AG10803 (cell line): ENCODE measurements at regions not wholly inside any gene's neighbourhood (a gene's known extent, or its start where the extent isn't known, plus 50 kb on each side); places are given as distances from the start of the nearest gene placed in this dataset.

ENCODE experiments used
- DNase-seq: peaks from one replicate; pipeline ENCODE4 v3.0.0; 2010; ENCODE audit warnings: low read depth
- H3K4me3 ChIP-seq: 2 replicates; pipeline ENCODE4 v1.5.1; 2011; ENCODE audit warnings: mild to moderate bottlenecking, low read length, control low read depth
- TF ChIP-seq, protein P1 (sequence below): conservative IDR thresholded peaks from 2 replicates; pipeline ENCODE4 v1.5.1; 2011; ENCODE audit warnings: mild to moderate bottlenecking, low read length, control low read depth, inconsistent platforms

- H3K4me3 ChIP-seq = no peak overlapping the region
- no peak for DNase-seq
- TF ChIP-seq, protein P1, sequence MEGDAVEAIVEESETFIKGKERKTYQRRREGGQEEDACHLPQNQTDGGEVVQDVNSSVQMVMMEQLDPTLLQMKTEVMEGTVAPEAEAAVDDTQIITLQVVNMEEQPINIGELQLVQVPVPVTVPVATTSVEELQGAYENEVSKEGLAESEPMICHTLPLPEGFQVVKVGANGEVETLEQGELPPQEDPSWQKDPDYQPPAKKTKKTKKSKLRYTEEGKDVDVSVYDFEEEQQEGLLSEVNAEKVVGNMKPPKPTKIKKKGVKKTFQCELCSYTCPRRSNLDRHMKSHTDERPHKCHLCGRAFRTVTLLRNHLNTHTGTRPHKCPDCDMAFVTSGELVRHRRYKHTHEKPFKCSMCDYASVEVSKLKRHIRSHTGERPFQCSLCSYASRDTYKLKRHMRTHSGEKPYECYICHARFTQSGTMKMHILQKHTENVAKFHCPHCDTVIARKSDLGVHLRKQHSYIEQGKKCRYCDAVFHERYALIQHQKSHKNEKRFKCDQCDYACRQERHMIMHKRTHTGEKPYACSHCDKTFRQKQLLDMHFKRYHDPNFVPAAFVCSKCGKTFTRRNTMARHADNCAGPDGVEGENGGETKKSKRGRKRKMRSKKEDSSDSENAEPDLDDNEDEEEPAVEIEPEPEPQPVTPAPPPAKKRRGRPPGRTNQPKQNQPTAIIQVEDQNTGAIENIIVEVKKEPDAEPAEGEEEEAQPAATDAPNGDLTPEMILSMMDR = no peak
Measured at GRCh38 chr2:41394541-41394940, 653.3 kb upstream of the PKDCC start.

- no peak overlapping the region for H3K4me3 ChIP-seq
- no peak for DNase-seq
- TF ChIP-seq, protein P1 = no peak
Measured at GRCh38 chr2:41395692-41396091, 652.1 kb upstream of the PKDCC start.

DNA sequence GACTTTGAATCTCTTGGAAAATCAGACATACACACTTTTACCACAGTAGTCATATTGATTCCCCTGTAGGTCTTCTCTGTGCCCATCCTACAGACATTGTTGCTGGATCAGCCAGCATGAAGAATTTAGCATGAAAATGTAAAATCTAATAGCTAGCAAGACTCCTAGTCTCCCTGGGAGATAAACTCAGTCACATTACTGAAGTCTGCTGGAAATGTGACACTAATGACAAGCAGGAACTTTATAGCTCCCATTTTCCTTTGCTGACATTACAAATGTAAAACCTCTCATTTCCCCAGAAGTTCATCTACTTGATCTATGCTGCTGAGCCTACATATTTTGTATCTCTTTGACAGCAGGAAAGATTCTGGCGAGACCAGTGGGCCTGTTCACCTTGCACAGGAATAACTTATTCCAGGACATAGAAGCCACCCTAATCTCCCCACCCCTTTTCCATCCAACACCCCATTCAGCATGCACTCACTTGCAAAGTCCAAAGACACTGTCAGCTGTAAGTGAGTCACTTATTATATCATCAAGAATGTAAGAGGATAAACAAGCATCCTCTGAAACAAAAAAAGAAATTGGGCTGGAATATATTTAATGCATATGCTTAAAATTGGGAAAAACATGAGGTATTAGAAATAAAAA, 648.3 kb upstream of the PKDCC start:
- no peak overlapping the region for H3K4me3 ChIP-seq
- no peak for DNase-seq
- TF ChIP-seq, protein P1 = no peak

DNA sequence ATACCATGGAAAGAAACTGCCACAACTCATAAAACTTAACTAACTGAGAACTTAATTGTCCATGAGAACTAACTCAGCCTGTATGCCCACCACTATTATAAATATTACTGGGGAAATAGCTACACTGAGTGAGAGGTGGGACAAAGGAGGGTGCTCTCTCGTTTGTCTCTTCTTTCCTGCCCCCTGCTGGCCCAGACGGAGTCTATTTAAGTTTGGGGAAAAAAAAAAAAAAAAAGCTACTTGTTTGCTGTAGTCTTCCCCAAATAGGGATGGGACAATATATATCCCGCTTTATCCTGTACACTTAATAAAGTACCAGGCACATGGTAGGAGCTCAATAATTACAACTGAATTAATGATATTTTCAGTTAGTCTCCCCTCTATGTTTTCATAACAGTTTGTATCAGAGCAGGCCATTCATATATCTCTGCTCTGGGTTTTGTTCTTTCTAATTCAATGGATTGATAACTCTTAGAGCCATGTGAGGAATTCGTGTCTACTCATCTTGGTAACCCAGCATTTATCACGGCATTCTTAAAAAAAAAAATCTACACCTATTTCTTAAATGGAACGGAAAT, 647.6 kb upstream of the PKDCC start:
- H3K4me3 ChIP-seq = no peak overlapping the region
- no peak for DNase-seq
- TF ChIP-seq, protein P1 = peak; percentile 11; the same call in 1 of the 2 replicates

DNA sequence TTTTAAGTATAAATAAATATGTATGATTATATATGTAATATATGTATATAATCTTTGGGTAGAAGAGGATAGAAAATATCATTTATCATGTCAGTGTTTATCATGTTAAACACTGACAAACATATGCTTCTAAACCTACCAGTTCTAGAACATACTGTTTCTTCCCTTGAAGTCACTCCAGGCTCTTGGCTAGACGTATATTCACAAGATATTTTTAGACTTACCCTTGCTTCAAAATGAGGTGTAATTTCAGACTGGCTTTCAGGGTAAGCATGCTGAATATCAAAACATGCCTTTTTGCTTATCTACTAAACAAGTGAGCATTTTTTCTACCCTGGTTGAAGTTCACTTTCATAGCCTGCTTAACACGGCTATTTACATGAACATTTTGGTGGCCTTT, 642.4 kb upstream of the PKDCC start:
- TF ChIP-seq, protein P1 = no peak
- H3K4me3 ChIP-seq = no peak overlapping the region
- DNase-seq = no peak

GRCh38 chr2:41409328-41409727, 638.5 kb upstream of the PKDCC start:
- DNase-seq = no peak
- TF ChIP-seq, protein P1 = no peak
- no peak overlapping the region for H3K4me3 ChIP-seq

GRCh38 chr2:41410011-41410410, 637.8 kb upstream of the PKDCC start:
- TF ChIP-seq, protein P1 = no peak
- no peak overlapping the region for H3K4me3 ChIP-seq
- DNase-seq = no peak
